GM12874 (cell line): ENCODE measurements at regions not wholly inside any gene's neighbourhood (a gene's known extent, or its start where the extent isn't known, plus 50 kb on each side); places are given as distances from the start of the nearest gene placed in this dataset.

Experiments
- TF ChIP-seq, protein P1 (sequence below): IDR thresholded peaks from 2 replicates; pipeline ENCODE4 v1.5.1; 2011; ENCODE audit warnings: low read depth, mild to moderate bottlenecking, control low read depth, low read length, moderate library complexity; ENCODE audit not compliant: insufficient read depth

GRCh38 chr17:36705283-36705795, 104.0 kb downstream of the MRM1 start:
- TF ChIP-seq, protein P1, sequence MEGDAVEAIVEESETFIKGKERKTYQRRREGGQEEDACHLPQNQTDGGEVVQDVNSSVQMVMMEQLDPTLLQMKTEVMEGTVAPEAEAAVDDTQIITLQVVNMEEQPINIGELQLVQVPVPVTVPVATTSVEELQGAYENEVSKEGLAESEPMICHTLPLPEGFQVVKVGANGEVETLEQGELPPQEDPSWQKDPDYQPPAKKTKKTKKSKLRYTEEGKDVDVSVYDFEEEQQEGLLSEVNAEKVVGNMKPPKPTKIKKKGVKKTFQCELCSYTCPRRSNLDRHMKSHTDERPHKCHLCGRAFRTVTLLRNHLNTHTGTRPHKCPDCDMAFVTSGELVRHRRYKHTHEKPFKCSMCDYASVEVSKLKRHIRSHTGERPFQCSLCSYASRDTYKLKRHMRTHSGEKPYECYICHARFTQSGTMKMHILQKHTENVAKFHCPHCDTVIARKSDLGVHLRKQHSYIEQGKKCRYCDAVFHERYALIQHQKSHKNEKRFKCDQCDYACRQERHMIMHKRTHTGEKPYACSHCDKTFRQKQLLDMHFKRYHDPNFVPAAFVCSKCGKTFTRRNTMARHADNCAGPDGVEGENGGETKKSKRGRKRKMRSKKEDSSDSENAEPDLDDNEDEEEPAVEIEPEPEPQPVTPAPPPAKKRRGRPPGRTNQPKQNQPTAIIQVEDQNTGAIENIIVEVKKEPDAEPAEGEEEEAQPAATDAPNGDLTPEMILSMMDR, result no peak

- TF ChIP-seq, protein P1, result peak; percentile 81
These were observed 104.7 kb downstream of the MRM1 start for GRCh38 chr17:36705874-36706731.

DNA sequence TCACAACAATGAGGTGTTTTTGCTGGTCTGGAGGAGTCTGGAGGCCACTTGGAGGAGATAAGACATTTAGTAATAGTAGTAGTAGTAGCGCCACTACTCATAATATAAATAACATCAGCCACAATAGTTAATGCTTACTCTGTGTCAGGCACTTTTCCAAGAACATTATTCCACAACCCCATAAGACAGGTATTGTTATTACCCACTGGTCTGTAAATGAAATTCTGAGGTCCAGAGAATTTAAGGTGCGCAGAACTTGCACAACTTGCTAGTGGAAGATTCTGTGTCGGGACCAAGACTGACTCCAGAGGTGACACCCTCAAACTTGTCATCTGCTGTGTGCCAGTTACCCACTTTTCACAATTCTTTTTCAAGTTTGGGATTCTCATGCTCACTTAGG, 106.5 kb downstream of the MRM1 start:
- TF ChIP-seq, protein P1, result no peak

- TF ChIP-seq, protein P1, result no peak
These were observed 113.4 kb downstream of the MRM1 start for GRCh38 chr17:36714789-36715188.

DNA sequence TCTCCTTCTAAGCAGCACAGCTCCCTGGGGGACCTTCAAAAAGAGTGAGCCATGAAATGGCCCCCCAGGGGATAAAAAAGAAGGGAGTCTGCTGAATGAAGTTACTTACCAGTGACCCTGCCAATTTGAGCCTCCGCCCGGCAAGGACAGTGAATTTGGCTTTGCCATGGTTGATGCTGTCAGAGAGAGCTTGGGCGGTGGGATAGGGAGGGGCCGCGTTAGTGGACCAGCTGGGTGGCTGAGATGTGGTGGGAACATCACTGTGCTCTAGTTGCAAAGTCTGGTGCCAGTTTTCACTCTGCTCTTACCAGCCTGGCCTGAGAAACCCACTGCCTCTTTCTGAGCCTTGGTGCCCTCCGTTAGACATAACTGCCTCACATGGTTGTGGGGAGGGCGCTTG, 114.6 kb downstream of the MRM1 start:
- TF ChIP-seq, protein P1, result no peak

- TF ChIP-seq, protein P1, result no peak
These were observed 115.7 kb downstream of the MRM1 start for GRCh38 chr17:36717088-36717487.

- TF ChIP-seq, protein P1, result no peak
These were observed 118.7 kb downstream of the MRM1 start for GRCh38 chr17:36720131-36720530.
